Cardiac septum (tissue), 1 donor: ENCODE measurements at regions not wholly inside any gene's neighbourhood (a gene's known extent, or its start where the extent isn't known, plus 50 kb on each side); places are given as distances from the start of the nearest gene placed in this dataset.
A peak's percentile ranks its signal among the peaks of the same experiment; 100 is the strongest.
"Not testable (repeated sequence)": the region's sequence is repeated elsewhere in the genome, so short reads cannot be mapped to it uniquely, and the experiment has no call there.

Experiments used
- DNase-seq: peaks from one replicate; pipeline ENCODE4 v3.0.0-alpha.2; 2020; ENCODE audit warnings: low spot score
- intact Hi-C: fragments of 100-400 bp; cut with DNase I; formaldehyde crosslinking; loops from one replicate; pipeline ENCODE4 v1.14.0; 2022
- donor health status: DM: no; HTN: no; CAD: no.

DNA sequence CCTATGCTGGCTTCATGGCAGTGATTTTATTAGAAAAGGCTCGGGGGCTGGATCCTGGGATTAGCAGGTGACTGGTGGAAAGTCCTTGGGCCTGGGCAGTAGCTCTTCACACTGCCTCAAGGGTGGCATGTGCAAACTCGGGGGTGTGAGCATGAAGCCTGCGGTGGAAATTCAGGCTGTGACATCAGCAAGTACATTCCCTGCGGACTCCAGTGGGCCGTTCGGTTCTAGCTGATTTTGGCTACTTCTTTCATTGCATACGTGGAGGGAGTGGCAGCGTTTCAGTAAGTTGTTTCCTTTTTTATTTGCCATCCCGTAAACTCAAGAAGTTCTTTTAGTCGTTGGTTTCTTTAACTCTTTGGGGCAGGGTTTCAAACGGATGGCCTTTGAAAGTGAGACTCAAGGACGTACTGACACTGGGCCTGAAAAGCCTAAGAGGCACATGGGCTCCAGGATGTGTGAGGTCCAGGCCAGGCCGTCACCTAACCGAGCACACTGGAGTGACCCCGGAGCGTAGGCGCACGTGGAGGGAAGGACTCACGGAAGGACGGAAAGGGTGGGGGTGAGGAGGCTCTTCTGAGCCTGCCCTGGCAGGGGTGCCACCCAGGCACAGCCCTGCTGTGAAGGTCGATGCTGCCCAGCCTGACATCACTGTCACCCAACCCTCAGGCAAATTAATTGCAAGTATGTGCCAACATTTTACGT lies 104.0 kb upstream of the FRMD1 start:
- DNase-seq: peak; percentile 63

DNA sequence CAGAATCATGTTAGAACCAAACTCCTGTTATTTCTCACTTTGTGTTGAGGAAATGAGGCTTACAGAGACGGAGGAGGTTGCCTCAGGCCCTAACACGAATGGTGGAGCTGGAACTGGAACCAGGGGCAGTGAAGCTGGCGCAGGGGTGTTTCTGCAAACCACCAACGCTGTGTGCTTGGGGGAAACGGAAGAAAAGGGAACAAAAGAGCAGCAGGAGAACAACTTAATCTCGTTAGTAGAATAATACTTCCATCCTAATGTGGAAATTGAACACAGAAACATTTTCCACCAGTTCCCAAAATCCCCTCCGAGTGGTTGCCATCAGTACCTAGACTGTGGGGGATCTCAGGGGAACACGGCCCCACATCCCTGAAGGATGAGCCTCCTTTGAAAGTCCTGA lies 103.4 kb upstream of the FRMD1 start:
- intact Hi-C loops: no loop called here
- DNase-seq: no peak

More for the DNA sequence above, 104.0 kb upstream of the FRMD1 start:
- intact Hi-C loops: no loop called here

DNA sequence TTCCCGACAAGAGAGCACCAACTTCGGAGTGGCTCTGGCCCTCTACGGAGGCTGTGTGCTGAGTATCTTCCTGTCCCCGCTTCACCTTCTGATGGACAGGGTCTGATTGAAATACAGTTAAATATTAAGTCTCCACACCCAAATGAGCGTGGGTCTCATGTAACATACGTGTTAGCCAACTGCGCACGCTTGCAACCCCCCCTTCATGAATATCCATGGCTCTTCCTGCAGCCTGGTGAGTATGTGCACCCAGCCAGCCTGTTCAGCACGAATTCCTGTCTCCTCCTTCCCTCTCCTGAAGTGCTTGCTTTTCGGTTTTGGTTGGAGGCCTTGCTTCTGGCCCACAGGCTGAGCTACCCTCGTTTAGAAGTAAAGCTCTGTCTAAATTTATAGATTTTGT lies 102.9 kb upstream of the FRMD1 start:
- intact Hi-C loops: no loop called here
- peak; percentile 35 for DNase-seq

DNA sequence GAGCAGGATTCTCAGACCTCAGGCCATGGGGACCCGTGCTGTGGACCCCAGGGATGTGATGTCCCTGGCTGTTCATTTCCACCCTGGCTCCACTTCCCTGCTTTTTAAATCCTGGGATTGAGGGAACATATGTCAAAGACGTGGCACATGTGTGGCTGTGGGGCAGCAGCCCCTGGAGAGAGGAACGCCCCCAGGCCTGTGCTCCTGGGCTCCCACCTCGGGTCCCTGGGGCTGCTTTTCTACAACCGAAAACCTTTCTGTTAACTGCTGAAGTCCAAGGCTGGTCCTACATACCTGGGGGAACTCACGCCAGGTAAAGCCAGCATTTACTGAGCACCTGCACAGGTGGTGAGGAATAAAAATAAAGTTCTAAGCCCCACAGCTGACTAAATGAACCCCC lies 102.3 kb upstream of the FRMD1 start:
- intact Hi-C loops: no loop called here

DNA sequence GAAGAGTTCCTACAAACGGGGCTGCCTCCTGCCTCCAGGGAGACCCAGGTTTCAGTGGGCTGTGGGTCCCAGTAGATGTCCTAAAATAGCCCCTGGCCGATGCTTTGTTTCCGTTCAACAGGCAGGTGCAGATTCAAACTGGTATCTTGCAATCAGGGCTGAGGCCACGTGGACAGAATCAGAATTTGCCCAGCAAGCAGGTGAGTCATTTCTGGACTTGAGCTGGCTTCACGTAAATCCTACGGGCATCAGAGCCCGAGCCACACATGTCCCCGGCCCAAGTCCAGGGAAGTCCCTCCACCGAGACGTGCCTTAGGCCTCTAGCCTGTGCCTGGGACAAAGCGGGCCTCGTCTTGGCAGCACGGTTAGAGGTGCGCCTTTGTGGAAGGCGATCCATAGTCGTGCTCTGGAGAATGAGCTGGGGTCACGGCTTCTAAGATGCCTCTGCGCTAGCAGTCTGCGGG lies 101.6 kb upstream of the FRMD1 start:
- intact Hi-C loops: no loop called here
- DNase-seq: peak; percentile 27

More for the DNA sequence above, 102.3 kb upstream of the FRMD1 start:
- DNase-seq: peak; percentile 7

DNA sequence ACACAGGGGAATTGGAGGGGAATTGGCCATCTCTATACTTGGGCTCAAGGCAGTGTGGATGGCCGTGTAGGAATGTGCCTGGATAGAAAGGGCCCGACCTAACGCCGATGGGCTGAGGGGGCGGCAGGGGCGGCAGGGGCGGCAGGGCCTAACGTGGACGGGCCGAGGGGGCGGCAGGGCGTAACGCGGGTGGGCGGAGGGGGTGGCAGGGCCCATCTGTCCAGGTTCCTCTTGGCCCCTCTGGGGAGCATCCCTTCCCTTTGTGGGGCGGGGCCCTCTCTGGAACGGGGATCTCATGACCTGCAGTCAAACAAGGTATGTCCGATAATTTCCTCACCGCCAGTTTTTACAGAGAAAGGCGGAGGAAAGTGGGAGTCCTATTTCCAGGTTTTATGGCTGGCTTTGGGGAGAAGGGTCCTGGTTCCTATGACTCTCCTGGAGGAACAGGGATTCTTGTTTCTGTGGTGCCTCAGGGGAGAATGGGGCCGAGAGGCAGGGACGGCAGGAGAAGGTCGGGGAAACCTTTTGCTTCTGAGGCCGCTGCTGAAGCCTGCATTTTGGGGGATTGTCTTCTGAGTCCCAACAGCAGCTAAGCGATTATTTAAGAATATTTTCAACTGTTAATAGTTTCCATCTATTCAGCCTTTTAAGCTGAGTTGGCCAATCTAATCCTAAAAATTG lies 100.8 kb upstream of the FRMD1 start:
- DNase-seq: peak; percentile 62
- intact Hi-C loops: no loop called here

DNA sequence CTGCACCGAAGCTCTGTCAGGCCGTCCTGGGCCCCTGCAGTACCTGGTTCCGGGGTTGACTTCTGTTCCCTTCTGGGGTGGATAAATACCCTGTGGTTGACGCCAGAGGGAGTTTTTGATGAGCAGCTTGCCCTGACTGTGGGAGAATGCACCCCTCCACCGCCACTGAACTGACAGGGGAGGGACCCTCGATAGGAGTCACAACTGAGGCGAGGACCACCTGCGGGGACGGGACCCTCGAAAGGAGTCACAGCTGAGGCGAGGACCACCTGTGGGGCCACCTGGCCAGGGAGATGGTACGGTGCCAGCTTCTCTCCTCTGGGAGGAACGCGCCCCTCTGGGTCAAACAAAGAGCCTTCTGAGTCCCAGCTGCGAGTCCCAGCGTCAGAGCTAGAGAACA lies 100.1 kb upstream of the FRMD1 start:
- peak; percentile 66 for DNase-seq
- intact Hi-C loops: no loop called here

DNA sequence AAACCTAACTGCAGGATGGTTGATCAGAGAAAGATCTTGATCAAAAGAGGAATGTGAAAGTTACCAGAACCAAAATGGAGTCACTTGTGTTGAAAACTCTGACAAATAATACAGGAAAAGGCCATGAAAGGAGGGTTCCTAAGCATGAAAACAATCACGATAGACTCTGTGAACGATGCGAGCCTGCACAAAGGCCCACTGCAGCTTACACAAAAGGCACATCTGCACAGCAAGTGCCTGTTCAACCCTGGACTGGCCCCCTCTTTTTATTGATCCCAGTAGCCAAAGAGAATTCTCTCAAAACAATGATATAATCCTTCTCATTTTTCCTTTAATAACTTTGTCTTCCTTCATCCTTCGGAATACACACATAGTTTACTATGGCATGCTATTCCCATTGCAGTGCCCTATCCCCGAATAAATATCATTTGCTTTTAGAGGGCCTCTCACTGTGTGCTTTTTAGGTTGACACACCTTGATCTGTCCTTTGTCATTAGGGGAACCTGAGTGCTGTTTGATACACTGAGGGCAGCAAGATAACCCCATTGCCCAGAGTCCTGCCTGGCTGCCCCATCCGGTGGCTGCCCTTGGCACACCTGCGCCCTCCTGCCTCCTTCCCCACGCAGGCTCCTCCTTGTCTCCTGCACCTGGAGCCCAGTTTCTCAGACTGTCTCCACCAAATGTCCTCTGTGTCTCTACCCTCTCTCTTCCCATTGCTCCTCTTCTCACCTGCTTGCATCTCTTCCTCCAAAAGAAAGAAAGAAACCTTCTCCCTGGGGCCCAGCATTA lies 98.3 kb upstream of the FRMD1 start:
- intact Hi-C loops: no loop called here

DNA sequence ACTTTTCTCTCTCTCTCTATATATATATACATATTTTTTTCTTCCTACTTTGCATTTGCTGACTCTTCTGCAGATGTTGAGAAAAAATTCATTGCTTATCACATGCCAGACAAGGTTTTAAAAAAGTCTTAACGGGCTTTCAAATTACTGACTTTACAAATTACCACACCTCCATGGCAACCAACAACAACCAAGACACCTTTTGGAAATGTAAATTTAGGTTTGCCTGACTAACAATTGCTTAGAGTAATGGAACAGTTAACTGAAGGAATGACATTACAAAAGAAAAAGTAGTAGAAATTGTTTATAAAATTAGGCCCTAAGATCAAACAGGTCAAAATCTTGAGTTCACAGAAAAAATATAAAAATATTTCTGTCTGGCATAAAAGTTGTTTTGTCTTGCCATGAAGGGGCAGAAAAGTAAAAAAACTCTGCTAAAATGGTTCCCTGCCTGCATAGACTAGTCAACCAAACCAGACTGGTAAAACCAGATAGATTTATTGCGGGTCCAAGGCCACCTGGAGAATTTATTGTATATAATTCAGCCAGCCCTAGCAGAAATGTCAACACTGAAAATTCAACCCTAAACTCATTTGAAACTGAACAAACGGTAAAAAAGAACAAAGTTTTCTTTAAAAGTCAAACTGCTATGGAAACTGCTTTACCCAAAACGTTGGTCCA lies 92.8 kb upstream of the FRMD1 start:
- no peak for DNase-seq
- intact Hi-C loops: no loop called here

More for the DNA sequence above, 98.3 kb upstream of the FRMD1 start:
- DNase-seq: peak; percentile 44

DNA sequence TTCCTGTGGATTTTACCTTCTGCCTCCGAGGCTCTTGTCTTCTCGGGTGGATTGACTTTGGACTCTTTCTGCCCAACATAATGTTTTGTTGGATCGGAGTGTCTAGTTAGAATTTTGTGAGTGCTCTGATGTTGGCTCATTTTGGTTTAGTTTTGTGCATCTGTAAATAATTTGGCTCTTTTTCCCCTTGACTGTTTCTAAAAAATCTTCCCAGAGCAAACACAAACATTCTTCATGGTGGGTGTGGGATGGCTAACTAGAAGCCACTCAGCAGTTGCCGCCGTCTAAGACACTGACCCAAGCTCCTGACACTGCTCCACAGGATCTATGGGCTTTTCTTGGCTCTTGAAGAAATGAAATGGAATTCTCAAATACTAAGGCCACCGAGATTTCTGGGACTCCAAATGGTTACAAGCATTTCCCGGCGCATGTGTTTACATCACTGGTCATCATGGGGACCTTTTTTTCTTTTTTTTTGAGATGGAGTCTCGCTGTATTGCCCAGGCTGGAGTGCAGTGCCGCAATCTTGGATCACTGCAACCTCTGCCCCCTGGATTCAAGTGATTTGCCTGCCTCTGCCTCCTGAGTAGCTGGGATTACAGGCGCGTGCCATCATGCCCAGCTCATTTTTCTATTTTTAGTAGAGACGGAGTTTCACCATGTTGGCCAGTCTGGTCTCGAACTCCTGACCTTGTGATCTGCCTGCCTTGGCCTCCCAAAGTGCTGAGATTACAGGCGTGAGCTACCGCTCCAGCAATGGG lies 92.0 kb upstream of the FRMD1 start:
- DNase-seq: no peak
- intact Hi-C loops: no loop called here

DNA sequence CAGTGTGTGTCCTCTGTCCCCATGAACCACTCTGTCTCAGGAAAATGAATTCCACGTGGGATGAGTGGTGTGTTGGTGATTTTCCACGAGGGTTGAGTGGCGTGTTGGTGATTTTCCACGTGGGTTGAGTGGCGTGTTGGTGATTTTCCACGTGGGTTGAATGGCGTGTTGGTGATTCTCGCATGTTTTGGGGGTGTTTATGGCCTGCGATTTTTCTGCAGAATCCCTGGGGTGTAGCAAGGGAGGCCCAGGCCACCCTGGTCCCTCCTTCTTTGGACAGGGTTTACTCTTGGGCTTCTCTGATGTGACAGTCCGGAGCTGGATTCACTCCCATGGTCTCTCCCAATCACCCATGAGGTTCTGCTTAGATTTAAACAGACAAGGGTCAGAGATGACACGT lies 90.6 kb upstream of the FRMD1 start:
- intact Hi-C loops: no loop called here
- no peak for DNase-seq

DNA sequence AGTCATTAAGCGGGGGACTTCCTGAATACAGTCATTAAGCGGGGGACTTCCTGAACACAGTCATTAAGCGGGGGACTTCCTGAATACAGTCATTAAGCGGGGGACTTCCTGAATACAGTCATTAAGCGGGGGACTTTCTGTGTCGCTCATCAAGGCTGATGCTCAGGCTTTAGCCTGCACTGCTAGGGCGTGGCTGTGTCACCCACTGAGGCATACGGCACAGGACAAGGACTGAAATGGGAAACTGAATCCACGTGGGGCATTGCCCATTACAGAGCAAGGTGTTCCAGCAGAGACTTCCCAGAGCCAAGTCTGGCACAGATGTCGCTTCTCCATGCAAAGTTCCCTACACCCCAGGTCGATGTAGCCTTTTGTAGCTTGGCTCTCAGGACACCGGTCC lies 89.9 kb upstream of the FRMD1 start:
- intact Hi-C loops, DNase-seq: not testable (repeated sequence)

DNA sequence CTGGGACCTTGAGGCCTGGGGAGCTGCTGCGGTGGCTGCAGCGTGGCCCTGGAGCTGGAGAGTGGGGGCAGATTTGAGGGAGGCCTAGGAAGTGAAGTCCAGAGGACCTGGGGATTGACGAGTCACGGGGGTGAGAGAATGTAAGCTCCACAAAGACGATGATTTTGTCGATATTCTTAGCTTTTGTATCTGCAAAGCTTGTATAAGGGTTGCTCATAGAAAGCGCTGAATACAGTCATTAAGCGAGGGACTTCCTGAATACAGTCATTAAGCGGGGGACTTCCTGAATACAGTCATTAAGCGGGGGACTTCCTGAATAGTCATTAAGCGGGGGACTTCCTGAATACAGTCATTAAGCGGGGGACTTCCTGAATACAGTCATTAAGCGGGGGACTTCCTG lies 89.3 kb upstream of the FRMD1 start:
- intact Hi-C loops: not testable (repeated sequence)

DNA sequence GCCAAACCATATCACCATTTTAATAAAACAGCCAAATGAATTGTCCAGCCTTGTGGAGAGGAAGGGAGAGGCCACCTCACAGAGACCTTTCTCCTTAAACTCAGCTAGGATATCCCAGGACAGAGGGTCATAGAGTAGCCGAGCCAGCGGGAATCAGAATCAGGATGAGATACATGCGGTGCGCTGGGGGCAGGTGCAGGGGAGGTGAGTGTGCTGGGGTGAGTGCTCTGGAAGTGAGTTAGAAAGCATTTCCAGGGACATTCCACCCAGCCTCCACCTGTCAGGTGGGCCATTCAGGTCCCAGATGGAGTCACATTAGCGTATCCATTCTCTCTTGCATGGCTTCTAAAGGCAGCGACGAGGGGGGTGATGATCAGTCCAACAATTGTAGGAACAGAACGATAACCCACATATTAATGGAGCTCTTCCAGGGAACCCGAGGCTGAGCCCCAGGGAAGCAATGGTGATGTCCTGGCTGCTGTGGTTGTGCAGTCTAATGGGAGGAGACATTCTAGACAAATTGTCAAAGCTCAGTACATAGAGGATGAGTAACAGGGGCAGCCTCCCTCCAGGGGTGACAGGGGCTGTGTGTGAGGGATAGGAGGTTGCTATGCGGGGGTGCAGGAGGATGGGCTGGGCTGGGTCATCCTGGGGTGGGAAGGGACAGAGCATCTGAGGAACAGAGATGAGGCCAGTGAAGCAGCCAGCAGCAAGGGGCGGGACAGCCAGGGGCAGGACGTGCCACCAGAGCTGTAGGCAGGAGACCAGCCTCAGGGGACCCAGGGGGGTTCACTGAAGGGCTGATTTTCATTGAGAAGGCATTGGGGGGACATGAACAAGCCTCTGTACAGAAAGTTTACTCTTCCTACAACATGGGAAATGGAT lies 88.7 kb upstream of the FRMD1 start:
- intact Hi-C loops: no loop called here
- DNase-seq: no peak

More for the DNA sequence above, 89.3 kb upstream of the FRMD1 start:
- not testable (repeated sequence) for DNase-seq

DNA sequence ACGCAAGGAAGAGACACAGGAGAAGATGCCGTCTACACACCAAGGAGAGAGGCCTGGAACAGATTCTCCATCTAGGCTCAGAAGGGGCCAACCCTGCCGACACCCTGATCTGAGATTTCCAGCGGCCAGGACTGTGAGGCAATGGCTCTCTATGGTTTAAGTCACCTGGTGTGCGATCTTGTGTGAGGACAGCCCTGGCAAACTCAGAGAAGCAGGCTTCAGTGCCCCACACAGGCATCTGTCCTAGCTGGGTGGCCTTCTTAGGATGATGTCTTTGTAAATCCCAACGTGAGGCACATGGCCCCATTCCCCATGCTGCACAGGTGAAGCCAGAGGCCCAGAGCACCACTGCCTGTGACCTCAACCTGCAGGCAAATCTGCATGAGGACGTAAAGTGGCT lies 87.6 kb upstream of the FRMD1 start:
- no peak for DNase-seq

DNA sequence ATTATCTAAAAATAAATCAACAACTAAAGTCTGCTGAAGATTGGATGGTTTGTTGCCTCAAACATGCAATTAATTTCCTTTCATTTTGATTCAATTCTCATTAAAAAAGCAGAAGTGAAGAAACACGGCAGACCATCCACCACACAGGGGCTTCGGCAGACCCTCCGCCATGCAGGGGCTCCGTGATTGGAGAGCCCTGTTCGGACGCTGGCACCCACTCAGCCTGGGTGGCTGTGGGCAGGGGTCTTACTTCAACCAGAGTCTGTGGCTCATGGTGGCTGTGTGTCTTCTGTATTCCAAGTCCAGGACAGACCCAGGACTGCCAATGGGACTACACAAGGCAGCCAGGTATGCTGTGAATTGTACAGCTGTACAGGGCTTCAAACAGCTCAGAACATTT lies 86.9 kb upstream of the FRMD1 start:
- intact Hi-C loops: no loop called here

More for the DNA sequence above, 87.6 kb upstream of the FRMD1 start:
- intact Hi-C loops: no loop called here

DNA sequence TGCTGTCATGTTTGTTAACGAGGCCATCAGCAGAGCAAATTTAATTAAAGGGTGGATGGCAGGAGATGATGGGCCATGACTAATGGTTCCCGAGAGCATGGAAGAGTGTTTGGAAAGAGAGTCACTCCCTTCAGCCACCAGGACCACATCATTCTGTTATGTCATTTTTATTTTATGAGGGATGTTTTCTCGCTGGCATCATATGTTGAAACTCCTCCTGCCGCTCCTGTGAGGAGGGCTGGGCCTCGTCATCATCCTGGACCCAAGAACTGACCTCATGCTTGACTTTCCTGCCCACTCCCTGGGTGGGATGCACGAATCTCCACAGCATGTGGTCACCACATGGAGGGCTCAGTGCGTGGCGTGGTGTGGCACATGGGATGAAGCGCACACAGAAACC lies 86.4 kb upstream of the FRMD1 start:
- intact Hi-C loops: no loop called here
- DNase-seq: no peak

More for the DNA sequence above, 86.9 kb upstream of the FRMD1 start:
- DNase-seq: no peak

DNA sequence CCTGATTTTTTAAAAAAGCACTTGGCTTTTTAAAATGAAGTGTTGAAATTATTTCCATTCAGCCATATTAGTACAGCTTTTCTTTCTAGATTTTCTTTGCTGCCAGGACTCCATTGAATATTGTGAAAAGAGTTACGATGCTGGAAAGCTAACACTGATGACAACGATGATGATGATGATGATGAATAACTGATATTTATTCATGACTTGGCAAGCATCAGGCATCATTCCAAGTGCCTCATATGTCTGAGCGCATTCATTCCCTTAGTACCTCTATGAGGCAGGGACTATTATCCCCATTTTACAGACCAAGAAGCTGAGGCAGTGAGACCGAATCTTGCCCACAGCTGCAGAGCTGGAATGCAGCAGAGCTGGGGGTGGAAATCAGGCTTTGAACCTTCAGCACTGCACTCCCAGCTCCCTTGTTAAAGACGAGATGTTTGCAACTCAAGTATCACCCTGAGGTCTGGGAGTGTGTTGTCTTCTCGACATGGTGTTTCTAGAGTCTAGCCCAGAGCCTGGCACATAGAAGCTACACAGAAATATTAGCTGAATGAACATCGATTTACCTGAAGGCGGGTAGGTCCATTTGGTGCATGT lies 85.5 kb upstream of the FRMD1 start:
- no peak for DNase-seq
- intact Hi-C loops: no loop called here
